ENCODE measurements at regions not wholly inside any gene's neighbourhood (a gene's known extent, or its start where the extent isn't known, plus 50 kb on each side); places are given as distances from the start of the nearest gene placed in this dataset.

GRCh38 chr14:85911044-85911443 is 381.1 kb downstream of the FLRT2 start:
- ATAC-seq (no peak), FAIRE-seq (no peak), DNase-seq (no peak)
- no peak overlapping the region for H3K27ac ChIP-seq
- H3K4me1 ChIP-seq, result peaks cover 0 to 11% (median 3%) of the 10 kb centered on the region in 3 donors
- no peak for TF ChIP-seq CTCF (IDR thresholded peaks at IDR 0.05)
- 75 to 81% methylated on average over 2 of the region's 2 CpGs for WGBS, 2 donors
- H3K27me3 ChIP-seq, result no peaks in the 10 kb centered on the region
- intact Hi-C loops (cut with DNase I), result no loop called here
- no peaks in the 10 kb centered on the region for H3K9me3 ChIP-seq
- H3K36me3 ChIP-seq, result no peaks in the 10 kb centered on the region
- no peak overlapping the region for H3K4me3 ChIP-seq

- Histone ChIP-seq H3K36me3 (no peaks in the 10 kb centered on the region), H3K4me3 (no peak overlapping the region), H3K27me3 (no peaks in the 10 kb centered on the region), H3K27ac (no peak overlapping the region), H3K9me3 (no peaks in the 10 kb centered on the region), H3K4me1 (peaks cover 0 to 11% (median 3%) of the 10 kb centered on the region in 3 donors)
- intact Hi-C loops (cut with DNase I), result no loop called here
- DNase-seq (no peak), ATAC-seq (peak in 3 of 4 donors; percentile 47 to 69 (median 52)), FAIRE-seq (no peak)
- no peak for TF ChIP-seq CTCF (IDR thresholded peaks at IDR 0.05)
These were observed 379.6 kb downstream of the FLRT2 start for GRCh38 chr14:85909581-85909980.

GRCh38 chr14:85907536-85907935 is 377.6 kb downstream of the FLRT2 start:
- FAIRE-seq, result no peak
- intact Hi-C loops (cut with DNase I), result no loop called here
- 56 to 66% methylated on average over 2 of the region's 2 CpGs for WGBS, 2 donors

GRCh38 chr14:85897808-85898207 is 367.9 kb downstream of the FLRT2 start:
- no peak for TF ChIP-seq CTCF (IDR thresholded peaks at IDR 0.05)
- Histone ChIP-seq H3K9me3 (peaks cover 0 to 4% (median 0%) of the 10 kb centered on the region in 4 donors), H3K4me1 (no peaks in the 10 kb centered on the region), H3K27me3 (no peaks in the 10 kb centered on the region), H3K4me3 (no peak overlapping the region), H3K27ac (no peak overlapping the region), H3K36me3 (no peaks in the 10 kb centered on the region)
- no peak for DNase-seq
- no peak for ATAC-seq
- intact Hi-C loops (cut with DNase I), result no loop called here
- FAIRE-seq, result no peak

More at GRCh38 chr14:85907536-85907935, 377.6 kb downstream of the FLRT2 start:
- TF ChIP-seq CTCF (IDR thresholded peaks at IDR 0.05), result no peak
- ATAC-seq (no peak), DNase-seq (no peak)
- Histone ChIP-seq H3K27me3 (no peaks in the 10 kb centered on the region), H3K4me3 (no peak overlapping the region), H3K36me3 (no peaks in the 10 kb centered on the region), H3K4me1 (peaks cover 0 to 11% (median 3%) of the 10 kb centered on the region in 3 donors), H3K27ac (no peak overlapping the region), H3K9me3 (no peaks in the 10 kb centered on the region)

GRCh38 chr14:85895603-85896002 is 365.7 kb downstream of the FLRT2 start:
- no peaks in the 10 kb centered on the region for H3K27me3 ChIP-seq
- intact Hi-C loops (cut with DNase I), result no loop called here
- DNase-seq (no peak), FAIRE-seq (no peak), ATAC-seq (no peak)
- TF ChIP-seq CTCF (IDR thresholded peaks at IDR 0.05), result no peak
- no peak overlapping the region for H3K27ac ChIP-seq
- peaks cover 0 to 4% (median 0%) of the 10 kb centered on the region in 4 donors for H3K9me3 ChIP-seq
- 78 to 100% methylated on average over 1 of the region's 1 CpG for WGBS, 2 donors
- no peaks in the 10 kb centered on the region for H3K36me3 ChIP-seq
- no peaks in the 10 kb centered on the region for H3K4me1 ChIP-seq
- H3K4me3 ChIP-seq, result no peak overlapping the region
